OCI-LY7 (cell line): ENCODE measurements at regions not wholly inside any gene's neighbourhood (a gene's known extent, or its start where the extent isn't known, plus 50 kb on each side); places are given as distances from the start of the nearest gene placed in this dataset.

ENCODE experiments used
- BruUV-seq: library from RNA; stranded (reverse); fragments of 400-500 nt; replicated peaks from 2 replicates; lab custom pipeline; 2021; lab: Mats Ljungman, UMichigan
- CTCF ChIA-PET: fragments of 300-600 bp; sonication (Branson Sonifier 250); formaldehyde crosslinking; loops from one replicate; lab custom pipeline; 2022; ENCODE audit warnings: antibody characterized with exemption; ENCODE audit not compliant: unreplicated experiment; lab: Charles Lee
- POLR2A ChIA-PET: fragments of 300-600 bp; sonication (Branson Sonifier 250); formaldehyde crosslinking; loops from one replicate; lab custom pipeline; 2022; ENCODE audit warnings: antibody characterized with exemption; lab: Charles Lee
- DNase-seq: peaks from one replicate; pipeline ENCODE4 v3.0.0-alpha.2; 2015; ENCODE audit warnings: low spot score
- H2AFZ ChIP-seq: fragments of 200-600 bp; sonication (generic), shearing (Covaris generic); 2 replicates; pipeline ENCODE4 v1.6.1; 2014; ENCODE audit warnings: mild to moderate bottlenecking, antibody characterized with exemption, low read length, moderate library complexity
- H3K27ac ChIP-seq: fragments of 200-600 bp; sonication (generic); 2 replicates; pipeline ENCODE4 v1.5.1; 2014; ENCODE audit warnings: mixed run types, low read depth, mild to moderate bottlenecking, moderate library complexity, low read length, inconsistent platforms; ENCODE audit not compliant: poor library complexity, severe bottlenecking
- H3K36me3 ChIP-seq: fragments of 200-600 bp; sonication (generic); 2 replicates; pipeline ENCODE4 v1.6.1; 2014; ENCODE audit warnings: mild to moderate bottlenecking, antibody characterized with exemption, low read length, moderate library complexity, mixed read lengths; ENCODE audit not compliant: insufficient read depth
- H3K4me1 ChIP-seq: fragments of 200-600 bp; sonication (generic); 2 replicates; pipeline ENCODE4 v1.5.1; 2014; ENCODE audit warnings: mild to moderate bottlenecking, low read length; ENCODE audit not compliant: insufficient read depth, poor library complexity, severe bottlenecking
- H3K4me2 ChIP-seq: fragments of 200-600 bp; sonication (generic); 2 replicates; pipeline ENCODE4 v1.6.1; 2014; ENCODE audit warnings: mild to moderate bottlenecking, low read length
- H3K4me3 ChIP-seq: fragments of 200-600 bp; sonication (generic); 2 replicates; pipeline ENCODE4 v1.5.1; 2014; ENCODE audit warnings: mild to moderate bottlenecking, low read depth, low read length; ENCODE audit not compliant: poor library complexity, severe bottlenecking
- H3K79me2 ChIP-seq: fragments of 200-600 bp; sonication (generic); 2 replicates; pipeline ENCODE4 v1.6.1; 2016; ENCODE audit warnings: low read depth, mild to moderate bottlenecking, low read length, moderate library complexity, mixed read lengths; ENCODE audit not compliant: insufficient read depth
- H3K9me2 ChIP-seq: fragments of 200-600 bp; sonication (generic); 2 replicates; pipeline ENCODE4 v1.6.1; 2016; ENCODE audit warnings: mild to moderate bottlenecking, low read length, mixed read lengths; ENCODE audit not compliant: insufficient read depth
- H3K9me3 ChIP-seq: fragments of 200-600 bp; sonication (generic); 2 replicates; pipeline ENCODE4 v1.6.1; 2014; ENCODE audit warnings: mild to moderate bottlenecking, mixed run types, low read length, mixed read lengths
- H4K20me1 ChIP-seq: fragments of 200-600 bp; sonication (generic); 2 replicates; pipeline ENCODE4 v1.6.1; 2014; ENCODE audit warnings: mild to moderate bottlenecking, antibody characterized with exemption, low read length, moderate library complexity, mixed read lengths; ENCODE audit not compliant: insufficient read depth
- CTCF ChIP-seq: fragments of 200-600 bp; sonication (generic); conservative IDR thresholded peaks from 2 replicates; pipeline ENCODE4 v1.5.1; 2014; ENCODE audit warnings: mild to moderate bottlenecking, antibody characterized with exemption, low read length, moderate library complexity, mixed read lengths
- EZH2phosphoT487 ChIP-seq: fragments of 200-600 bp; sonication (generic); IDR thresholded peaks from 2 replicates; pipeline ENCODE4 v1.6.1; 2018; ENCODE audit warnings: low read depth, borderline replicate concordance, mild to moderate bottlenecking, mixed run types, antibody characterized with exemption, low read length, moderate library complexity, mixed read lengths
- intact Hi-C: fragments of 100-400 bp; cut with micrococcal nuclease; formaldehyde crosslinking; loops from one replicate; pipeline ENCODE4 v1.10.0; 2022; ENCODE audit not compliant: unreplicated experiment

DNA sequence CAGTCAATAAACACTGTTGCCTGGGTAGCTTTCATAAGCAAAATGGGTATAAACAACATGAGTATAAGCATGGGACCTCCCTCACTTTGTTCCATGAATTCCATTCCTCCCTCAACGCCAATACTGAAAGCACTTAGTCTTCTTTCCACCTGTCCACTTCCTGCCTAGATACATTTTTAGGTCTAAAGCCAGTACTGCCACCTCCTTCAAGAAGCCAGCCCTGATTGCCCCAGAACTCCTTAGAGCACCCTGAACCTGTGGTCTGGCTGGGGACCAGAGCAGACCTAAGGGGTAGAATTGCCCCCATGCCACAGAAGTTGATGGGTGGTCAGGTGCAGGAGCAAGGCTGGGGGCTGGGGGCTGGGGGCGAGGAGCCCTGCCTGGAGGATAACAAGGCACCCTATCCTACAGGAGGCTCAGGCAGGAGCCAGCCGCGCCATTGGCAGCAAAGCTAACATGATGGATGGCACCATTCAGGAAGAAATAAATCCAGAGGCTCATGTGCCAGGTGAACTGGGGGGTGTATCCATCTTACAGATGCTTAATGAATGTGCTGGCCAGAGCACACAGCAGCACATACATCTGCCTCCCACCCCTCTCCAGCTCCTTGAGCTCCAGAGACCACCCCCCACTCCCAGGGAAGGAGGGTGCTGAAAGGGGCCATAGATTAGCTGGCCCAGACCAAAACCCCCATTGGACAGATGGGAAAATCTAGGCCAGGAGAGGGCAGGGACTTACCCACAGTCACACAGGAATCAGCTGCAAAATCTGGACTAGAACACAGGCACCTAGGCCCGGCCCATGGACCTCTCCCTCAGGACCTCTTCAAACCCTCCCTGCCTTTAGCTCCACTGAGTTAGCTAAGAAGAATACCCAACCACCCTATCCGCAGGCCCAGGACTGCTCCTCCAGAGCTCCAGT is 113.8 kb upstream of the LINGO1 start:
- H3K4me3 ChIP-seq: no peak overlapping the region
- no peak overlapping the region for H2AFZ ChIP-seq
- no peaks in the 10 kb centered on the region for H3K4me1 ChIP-seq
- no peaks in the 10 kb centered on the region for H3K9me2 ChIP-seq
- no peaks in the 10 kb centered on the region for H3K36me3 ChIP-seq
- ChIA-PET CTCF (no interaction called here), POLR2A (interaction anchor here (0.6 kb wide), 1 partner anchor 75 kb away, joined by 4 read pairs; no protein-coding TSS in a partner anchor)
- TF ChIP-seq EZH2phosphoT487: no peak
- TF ChIP-seq CTCF: no peak
- H3K4me2 ChIP-seq: no peak overlapping the region
- no peaks in the 10 kb centered on the region for H3K79me2 ChIP-seq
- H4K20me1 ChIP-seq: no peaks in the 10 kb centered on the region
- BruUV-seq: no TSS peak
- H3K9me3 ChIP-seq: no peaks in the 10 kb centered on the region
- no peak for DNase-seq
- intact Hi-C loops: no loop called here
- H3K27ac ChIP-seq: no peak overlapping the region

GRCh38 chr15:77744398-77744797 is 111.7 kb upstream of the LINGO1 start:
- no peaks in the 10 kb centered on the region for H3K79me2 ChIP-seq
- no peaks in the 10 kb centered on the region for H3K4me1 ChIP-seq
- CTCF ChIA-PET: no interaction called here
- H3K27ac ChIP-seq: no peak overlapping the region
- TF ChIP-seq EZH2phosphoT487: no peak
- no peak for TF ChIP-seq CTCF
- no peaks in the 10 kb centered on the region for H4K20me1 ChIP-seq
- H3K36me3 ChIP-seq: no peaks in the 10 kb centered on the region
- no peak overlapping the region for H2AFZ ChIP-seq
- POLR2A ChIA-PET: interaction anchor here (1.1 kb wide), 1 partner anchor 18 kb away, joined by 3 read pairs; no protein-coding TSS in a partner anchor
- intact Hi-C loops: no loop called here
- H3K4me3 ChIP-seq: no peak overlapping the region
- no TSS peak for BruUV-seq
- DNase-seq: no peak
- H3K9me3 ChIP-seq: no peaks in the 10 kb centered on the region
- H3K9me2 ChIP-seq: no peaks in the 10 kb centered on the region
- no peak overlapping the region for H3K4me2 ChIP-seq

- Histone ChIP-seq H3K36me3 (no peaks in the 10 kb centered on the region), H3K4me2 (no peak overlapping the region), H3K27ac (no peak overlapping the region), H3K4me3 (no peak overlapping the region), H3K9me3 (no peaks in the 10 kb centered on the region), H3K9me2 (no peaks in the 10 kb centered on the region), H3K4me1 (no peaks in the 10 kb centered on the region), H2AFZ (no peak overlapping the region), H4K20me1 (no peaks in the 10 kb centered on the region), H3K79me2 (no peaks in the 10 kb centered on the region)
- ChIA-PET CTCF (no interaction called here), POLR2A (no interaction called here)
- intact Hi-C loops: no loop called here
- no peak for TF ChIP-seq EZH2phosphoT487
- no peak for DNase-seq
- BruUV-seq: no TSS peak
These were observed 109.9 kb upstream of the LINGO1 start for GRCh38 chr15:77742570-77742969.
